ENCODE measurements at regions not wholly inside any gene's neighbourhood (a gene's known extent, or its start where the extent isn't known, plus 50 kb on each side); places are given as distances from the start of the nearest gene placed in this dataset.

DNA sequence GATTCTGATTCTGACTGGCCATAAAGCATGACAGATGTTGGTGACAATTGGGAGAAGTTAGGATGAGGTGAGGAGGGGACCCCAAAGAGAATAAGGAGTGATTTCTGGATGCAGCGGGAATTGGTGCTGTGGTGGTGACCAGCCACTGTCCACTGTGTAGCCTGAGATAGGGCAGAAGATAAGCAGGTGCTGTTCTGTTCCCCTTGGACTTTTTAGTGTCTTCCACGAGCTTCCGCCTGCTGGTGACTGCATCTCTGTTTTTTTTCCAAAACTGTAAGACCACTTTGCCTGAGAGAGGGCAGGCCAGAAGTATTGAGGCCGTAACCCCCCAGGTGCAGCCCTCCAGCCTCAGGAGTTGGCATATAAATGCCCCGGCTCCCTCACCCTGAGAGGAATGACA, 161.2 kb upstream of the MYL2 start:
- TF ChIP-seq CTCF (IDR thresholded peaks at IDR 0.05; ENCODE audit: low read depth, low read length, missing input control) (no peak), GABPA (IDR thresholded peaks at IDR 0.05 in 1 of 2, conservative IDR thresholded peaks at IDR 0.05 in 1 of 2) (no peak), NR2F2 (IDR thresholded peaks at IDR 0.05) (no peak), TAF1 (conservative IDR thresholded peaks at IDR 0.05) (no peak)
- TF ChIP-seq, protein P1, sequence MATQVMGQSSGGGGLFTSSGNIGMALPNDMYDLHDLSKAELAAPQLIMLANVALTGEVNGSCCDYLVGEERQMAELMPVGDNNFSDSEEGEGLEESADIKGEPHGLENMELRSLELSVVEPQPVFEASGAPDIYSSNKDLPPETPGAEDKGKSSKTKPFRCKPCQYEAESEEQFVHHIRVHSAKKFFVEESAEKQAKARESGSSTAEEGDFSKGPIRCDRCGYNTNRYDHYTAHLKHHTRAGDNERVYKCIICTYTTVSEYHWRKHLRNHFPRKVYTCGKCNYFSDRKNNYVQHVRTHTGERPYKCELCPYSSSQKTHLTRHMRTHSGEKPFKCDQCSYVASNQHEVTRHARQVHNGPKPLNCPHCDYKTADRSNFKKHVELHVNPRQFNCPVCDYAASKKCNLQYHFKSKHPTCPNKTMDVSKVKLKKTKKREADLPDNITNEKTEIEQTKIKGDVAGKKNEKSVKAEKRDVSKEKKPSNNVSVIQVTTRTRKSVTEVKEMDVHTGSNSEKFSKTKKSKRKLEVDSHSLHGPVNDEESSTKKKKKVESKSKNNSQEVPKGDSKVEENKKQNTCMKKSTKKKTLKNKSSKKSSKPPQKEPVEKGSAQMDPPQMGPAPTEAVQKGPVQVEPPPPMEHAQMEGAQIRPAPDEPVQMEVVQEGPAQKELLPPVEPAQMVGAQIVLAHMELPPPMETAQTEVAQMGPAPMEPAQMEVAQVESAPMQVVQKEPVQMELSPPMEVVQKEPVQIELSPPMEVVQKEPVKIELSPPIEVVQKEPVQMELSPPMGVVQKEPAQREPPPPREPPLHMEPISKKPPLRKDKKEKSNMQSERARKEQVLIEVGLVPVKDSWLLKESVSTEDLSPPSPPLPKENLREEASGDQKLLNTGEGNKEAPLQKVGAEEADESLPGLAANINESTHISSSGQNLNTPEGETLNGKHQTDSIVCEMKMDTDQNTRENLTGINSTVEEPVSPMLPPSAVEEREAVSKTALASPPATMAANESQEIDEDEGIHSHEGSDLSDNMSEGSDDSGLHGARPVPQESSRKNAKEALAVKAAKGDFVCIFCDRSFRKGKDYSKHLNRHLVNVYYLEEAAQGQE (IDR thresholded peaks at IDR 0.05), result no peak
